Upper lobe of left lung (tissue), 4 donors: ENCODE measurements at regions not wholly inside any gene's neighbourhood (a gene's known extent, or its start where the extent isn't known, plus 50 kb on each side); places are given as distances from the start of the nearest gene placed in this dataset.

Experiments used
- POLR2AphosphoS5 ChIP-seq, 2 donors: sonication (generic); formaldehyde crosslinking; IDR thresholded peaks; one replicate each; pipeline ENCODE4 v1.5.1; 2017; ENCODE audit warnings: antibody characterized with exemption in 2 of 2
- TF ChIP-seq, protein P1 (sequence below), 6 experiments: fragments of 450-650 bp in 4 of 6; fragments of 200-600 bp in 2 of 6; sonication (generic) in 2 of 6; IDR thresholded peaks; one replicate each; pipeline ENCODE4 v1.5.1; 2016 to 2019; ENCODE audit warnings: antibody characterized with exemption in 6 of 6

DNA sequence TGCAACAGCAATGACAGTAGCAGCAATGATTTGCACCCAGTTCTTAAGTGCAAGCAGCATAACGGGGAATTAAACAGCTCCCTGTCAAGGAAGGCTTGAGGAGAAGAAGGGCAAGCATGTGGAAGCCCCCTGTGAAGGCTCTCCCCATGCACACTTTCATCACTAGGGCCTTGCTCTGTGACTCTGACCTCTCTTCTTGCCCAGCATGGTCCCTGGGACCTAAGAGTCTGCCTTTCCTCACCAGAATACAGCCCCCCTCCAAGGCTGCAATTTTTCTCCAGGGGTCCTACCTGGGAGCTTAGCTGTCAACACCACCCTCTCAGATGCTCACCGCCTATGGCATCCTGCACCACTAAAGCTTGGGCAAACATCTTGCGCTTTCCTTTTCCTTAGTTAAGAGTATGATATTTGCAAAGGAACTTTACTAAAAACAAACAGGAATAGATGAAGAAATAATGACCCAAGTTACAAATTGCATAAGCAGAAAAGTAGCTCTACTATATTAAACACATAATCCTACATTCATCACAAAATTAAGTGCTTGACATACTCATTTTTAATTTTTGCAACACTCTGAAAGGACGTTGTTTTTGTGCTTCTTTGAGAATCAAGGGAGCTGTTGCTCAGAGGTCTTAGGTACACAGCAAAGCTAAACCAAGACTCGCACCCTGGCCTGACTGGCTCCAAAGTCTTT is 187.6 kb downstream of the ADAMTS15 start:
- TF ChIP-seq, protein P1, sequence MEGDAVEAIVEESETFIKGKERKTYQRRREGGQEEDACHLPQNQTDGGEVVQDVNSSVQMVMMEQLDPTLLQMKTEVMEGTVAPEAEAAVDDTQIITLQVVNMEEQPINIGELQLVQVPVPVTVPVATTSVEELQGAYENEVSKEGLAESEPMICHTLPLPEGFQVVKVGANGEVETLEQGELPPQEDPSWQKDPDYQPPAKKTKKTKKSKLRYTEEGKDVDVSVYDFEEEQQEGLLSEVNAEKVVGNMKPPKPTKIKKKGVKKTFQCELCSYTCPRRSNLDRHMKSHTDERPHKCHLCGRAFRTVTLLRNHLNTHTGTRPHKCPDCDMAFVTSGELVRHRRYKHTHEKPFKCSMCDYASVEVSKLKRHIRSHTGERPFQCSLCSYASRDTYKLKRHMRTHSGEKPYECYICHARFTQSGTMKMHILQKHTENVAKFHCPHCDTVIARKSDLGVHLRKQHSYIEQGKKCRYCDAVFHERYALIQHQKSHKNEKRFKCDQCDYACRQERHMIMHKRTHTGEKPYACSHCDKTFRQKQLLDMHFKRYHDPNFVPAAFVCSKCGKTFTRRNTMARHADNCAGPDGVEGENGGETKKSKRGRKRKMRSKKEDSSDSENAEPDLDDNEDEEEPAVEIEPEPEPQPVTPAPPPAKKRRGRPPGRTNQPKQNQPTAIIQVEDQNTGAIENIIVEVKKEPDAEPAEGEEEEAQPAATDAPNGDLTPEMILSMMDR (IDR thresholded peaks at IDR 0.05) = no peak
- TF ChIP-seq POLR2AphosphoS5 (IDR thresholded peaks at IDR 0.05) = no peak
